ENCODE measurements at regions not wholly inside any gene's neighbourhood (a gene's known extent, or its start where the extent isn't known, plus 50 kb on each side); places are given as distances from the start of the nearest gene placed in this dataset.
"Not testable (repeated sequence)": the region's sequence is repeated elsewhere in the genome, so short reads cannot be mapped to it uniquely, and the experiment has no call there.

GRCh38 chr21:6092401-6092800, 4429.0 kb upstream of the TPTE start:
- TF ChIP-seq POLR2A (IDR thresholded peaks at IDR 0.05): not testable (repeated sequence)
- TF ChIP-seq, protein P1, sequence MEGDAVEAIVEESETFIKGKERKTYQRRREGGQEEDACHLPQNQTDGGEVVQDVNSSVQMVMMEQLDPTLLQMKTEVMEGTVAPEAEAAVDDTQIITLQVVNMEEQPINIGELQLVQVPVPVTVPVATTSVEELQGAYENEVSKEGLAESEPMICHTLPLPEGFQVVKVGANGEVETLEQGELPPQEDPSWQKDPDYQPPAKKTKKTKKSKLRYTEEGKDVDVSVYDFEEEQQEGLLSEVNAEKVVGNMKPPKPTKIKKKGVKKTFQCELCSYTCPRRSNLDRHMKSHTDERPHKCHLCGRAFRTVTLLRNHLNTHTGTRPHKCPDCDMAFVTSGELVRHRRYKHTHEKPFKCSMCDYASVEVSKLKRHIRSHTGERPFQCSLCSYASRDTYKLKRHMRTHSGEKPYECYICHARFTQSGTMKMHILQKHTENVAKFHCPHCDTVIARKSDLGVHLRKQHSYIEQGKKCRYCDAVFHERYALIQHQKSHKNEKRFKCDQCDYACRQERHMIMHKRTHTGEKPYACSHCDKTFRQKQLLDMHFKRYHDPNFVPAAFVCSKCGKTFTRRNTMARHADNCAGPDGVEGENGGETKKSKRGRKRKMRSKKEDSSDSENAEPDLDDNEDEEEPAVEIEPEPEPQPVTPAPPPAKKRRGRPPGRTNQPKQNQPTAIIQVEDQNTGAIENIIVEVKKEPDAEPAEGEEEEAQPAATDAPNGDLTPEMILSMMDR (IDR thresholded peaks at IDR 0.05): not testable (repeated sequence)
